Keratinocyte (primary cell): ENCODE measurements at regions not wholly inside any gene's neighbourhood (a gene's known extent, or its start where the extent isn't known, plus 50 kb on each side); places are given as distances from the start of the nearest gene placed in this dataset.

Experiments used
- DNase-seq: peaks from one replicate; pipeline ENCODE4 v3.0.0-alpha.2; 2011; ENCODE audit warnings: low read depth, missing footprints, low spot score
- FAIRE-seq: peaks from 2 replicates; lab custom pipeline; 2011; peaks lifted over from hg19 to GRCh38; lab: Jason Lieb, UNC
- H2AFZ ChIP-seq: 2 replicates; pipeline ENCODE4 v1.6.0; 2012; ENCODE audit warnings: low read length, control low read depth, inconsistent platforms; ENCODE audit not compliant: control insufficient read depth
- H3K27ac ChIP-seq: 2 replicates; pipeline ENCODE4 v1.5.1; 2011; ENCODE audit warnings: low read length; ENCODE audit not compliant: control insufficient read depth, insufficient read depth
- H3K27me3 ChIP-seq: 3 replicates; pipeline ENCODE4 v1.6.0; 2011; ENCODE audit warnings: low read length; ENCODE audit not compliant: control insufficient read depth, insufficient read depth; ENCODE audit errors: extremely low read depth
- H3K36me3 ChIP-seq, 2 experiments: 2 replicates in 1 of 2; 3 replicates in 1 of 2; pipeline ENCODE4 v1.5.1; 2011; ENCODE audit warnings: low read length in 2 of 2, mild to moderate bottlenecking in 1 of 2; ENCODE audit not compliant: control insufficient read depth in 2 of 2, insufficient read depth in 2 of 2; ENCODE audit errors: extremely low read depth in 1 of 2
- H3K4me1 ChIP-seq: 3 replicates; pipeline ENCODE4 v1.5.1; 2011; ENCODE audit warnings: low read length; ENCODE audit not compliant: control insufficient read depth, insufficient read depth; ENCODE audit errors: extremely low read depth
- H3K4me2 ChIP-seq: 3 replicates; pipeline ENCODE4 v1.6.0; 2011; ENCODE audit warnings: low read depth, low read length; ENCODE audit not compliant: control insufficient read depth, insufficient read depth; ENCODE audit errors: extremely low read depth
- H3K4me3 ChIP-seq, 3 experiments: fragments of 200-600 bp in 1 of 3; sonication (generic) in 1 of 3; 2 replicates in 2 of 3; 3 replicates in 1 of 3; pipeline ENCODE4 v1.5.1; 2011 to 2016; ENCODE audit warnings: low read length in 3 of 3, mild to moderate bottlenecking in 3 of 3, control low read depth in 2 of 3, inconsistent platforms in 1 of 3, low read depth in 1 of 3, mixed read lengths in 1 of 3, mixed run types in 1 of 3, moderate library complexity in 1 of 3; ENCODE audit not compliant: control insufficient read depth in 2 of 3, insufficient read depth in 2 of 3; ENCODE audit errors: extremely low read depth in 1 of 3
- H3K79me2 ChIP-seq: 2 replicates; pipeline ENCODE4 v1.6.0; 2012; ENCODE audit warnings: low read length; ENCODE audit not compliant: control insufficient read depth, insufficient read depth
- H3K9ac ChIP-seq: 3 replicates; pipeline ENCODE4 v1.6.0; 2011; ENCODE audit warnings: low read length; ENCODE audit not compliant: control insufficient read depth, insufficient read depth; ENCODE audit errors: extremely low read depth
- H3K9me1 ChIP-seq: 3 replicates; pipeline ENCODE4 v1.6.0; 2011; ENCODE audit warnings: low read length; ENCODE audit not compliant: control insufficient read depth, insufficient read depth; ENCODE audit errors: extremely low read depth
- H3K9me3 ChIP-seq: 2 replicates; pipeline ENCODE4 v1.5.1; 2012; ENCODE audit warnings: low read depth, low read length; ENCODE audit not compliant: control insufficient read depth
- H4K20me1 ChIP-seq: 3 replicates; pipeline ENCODE4 v1.6.0; 2011; ENCODE audit warnings: low read length; ENCODE audit not compliant: control insufficient read depth, insufficient read depth; ENCODE audit errors: extremely low read depth
- CTCF ChIP-seq, 3 experiments: IDR thresholded peaks in 1 of 3; conservative IDR thresholded peaks in 1 of 3; optimal IDR thresholded peaks in 1 of 3; 2 replicates in 2 of 3; 3 replicates in 1 of 3; pipeline versions ENCODE3 to v1.5.1; 2011; ENCODE audit warnings: low read length in 3 of 3, mild to moderate bottlenecking in 3 of 3, moderate library complexity in 2 of 3, control low read depth in 1 of 3, inconsistent platforms in 1 of 3; ENCODE audit not compliant: insufficient read depth in 2 of 3; ENCODE audit errors: extremely low read depth in 1 of 3
- EZH2 ChIP-seq: IDR thresholded peaks from one replicate; pipeline ENCODE4 v1.6.1; 2012; ENCODE audit warnings: inconsistent platforms, mild to moderate bottlenecking, low read length, moderate library complexity
- dilution Hi-C: fragments of 300-500 bp; cut with MboI; formaldehyde crosslinking; loops from one replicate; pipeline ENCODE4 v1.7.0; 2020; ENCODE audit warnings: low sequenced_read_pairs; ENCODE audit not compliant: extremely low pct_ligation_motif_present

- TF ChIP-seq CTCF (optimal IDR thresholded peaks at IDR 0.05 in 1 of 3, IDR thresholded peaks at IDR 0.05 in 1 of 3, conservative IDR thresholded peaks at IDR 0.05 in 1 of 3; ENCODE audit: extremely low read depth in 1 of 3, insufficient read depth in 2 of 3, low read length in 3 of 3) (no peak), EZH2 (no peak)
- Histone ChIP-seq H3K9me1 (no peaks in the 10 kb centered on the region), H4K20me1 (no peaks in the 10 kb centered on the region), H3K9ac (no peak overlapping the region), H3K4me2 (no peak overlapping the region), H3K27ac (no peak overlapping the region), H3K4me3 (no peak overlapping the region), H3K27me3 (no peaks in the 10 kb centered on the region), H3K9me3 (no peaks in the 10 kb centered on the region), H2AFZ (no peak overlapping the region), H3K36me3 (no peaks in the 10 kb centered on the region), H3K4me1 (no peaks in the 10 kb centered on the region), H3K79me2 (no peaks in the 10 kb centered on the region)
- dilution Hi-C loops = loop anchor here (25.0 kb wide), 1 partner anchor 353 kb away; no protein-coding TSS in a partner anchor
- FAIRE-seq (no peak), DNase-seq (no peak)
Measured at GRCh38 chr9:18189871-18190670, 283.9 kb upstream of the ADAMTSL1 start.

GRCh38 chr9:18190671-18191374 lies 283.1 kb upstream of the ADAMTSL1 start:
- dilution Hi-C loops = loop anchor here (25.0 kb wide), 1 partner anchor 354 kb away; no protein-coding TSS in a partner anchor
- Histone ChIP-seq H3K36me3 (no peaks in the 10 kb centered on the region), H3K4me2 (no peak overlapping the region), H4K20me1 (no peaks in the 10 kb centered on the region), H3K9ac (no peak overlapping the region), H3K9me3 (no peaks in the 10 kb centered on the region), H3K79me2 (no peaks in the 10 kb centered on the region), H3K9me1 (no peaks in the 10 kb centered on the region), H3K27me3 (no peaks in the 10 kb centered on the region), H3K4me3 (no peak overlapping the region), H2AFZ (no peak overlapping the region), H3K27ac (no peak overlapping the region), H3K4me1 (no peaks in the 10 kb centered on the region)
- FAIRE-seq (no peak), DNase-seq (no peak)
- no peak for TF ChIP-seq CTCF (optimal IDR thresholded peaks at IDR 0.05 in 1 of 3, IDR thresholded peaks at IDR 0.05 in 1 of 3, conservative IDR thresholded peaks at IDR 0.05 in 1 of 3; ENCODE audit: extremely low read depth in 1 of 3, insufficient read depth in 2 of 3, low read length in 3 of 3)
- no peak for TF ChIP-seq EZH2
